ENCODE measurements at regions not wholly inside any gene's neighbourhood (a gene's known extent, or its start where the extent isn't known, plus 50 kb on each side); places are given as distances from the start of the nearest gene placed in this dataset.
"Not testable (repeated sequence)": the region's sequence is repeated elsewhere in the genome, so short reads cannot be mapped to it uniquely, and the experiment has no call there.

GRCh38 chrX:34275699-34276098, 143.6 kb upstream of the FAM47A start:
- no peak for DNase-seq (ENCODE audit: low read depth, low spot score)

DNA sequence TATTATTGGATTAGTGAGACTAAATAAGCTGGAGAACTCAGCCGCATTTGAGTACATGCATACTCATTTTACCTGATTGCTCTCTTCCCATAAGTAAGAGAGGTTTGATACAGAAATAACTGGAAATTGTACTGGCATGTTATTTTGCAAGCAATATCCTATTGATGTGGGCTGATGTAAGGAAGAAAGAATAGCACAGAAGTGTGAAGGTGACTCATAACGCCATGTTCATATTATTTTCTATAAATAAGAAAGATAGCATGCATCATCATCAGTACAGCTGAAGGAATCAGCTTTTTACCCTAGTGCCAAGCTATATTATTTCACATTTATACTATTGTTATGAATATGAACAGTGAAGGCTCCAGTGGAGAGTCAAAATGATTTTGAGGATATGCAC, 138.3 kb upstream of the FAM47A start:
- no peak for DNase-seq (ENCODE audit: low read depth, low spot score)

- DNase-seq (ENCODE audit: low read depth, low spot score), result no peak
Observed at GRCh38 chrX:34238896-34239295, 106.8 kb upstream of the FAM47A start.

GRCh38 chrX:34230156-34230555, 98.0 kb upstream of the FAM47A start:
- not testable (repeated sequence) for DNase-seq (ENCODE audit: low read depth, low spot score)

DNA sequence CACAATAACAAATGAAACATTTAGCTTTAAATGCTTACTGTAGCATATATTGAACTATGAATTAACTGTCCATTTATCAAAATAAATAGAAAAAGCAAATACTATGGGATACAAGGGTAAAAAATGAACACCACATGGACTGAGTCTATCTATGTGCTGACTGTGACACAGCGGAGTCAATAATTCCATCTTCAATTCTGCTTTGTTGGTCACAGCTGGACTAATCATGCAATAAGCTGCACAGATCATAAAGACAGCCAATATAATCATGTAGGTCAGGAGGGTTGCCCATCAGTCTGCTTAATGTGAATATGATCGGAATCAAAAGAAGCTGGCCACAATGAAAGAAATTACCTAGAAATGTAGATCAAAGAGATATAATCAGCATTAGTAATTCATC, 95.7 kb upstream of the FAM47A start:
- no peak for DNase-seq (ENCODE audit: low read depth, low spot score)

DNA sequence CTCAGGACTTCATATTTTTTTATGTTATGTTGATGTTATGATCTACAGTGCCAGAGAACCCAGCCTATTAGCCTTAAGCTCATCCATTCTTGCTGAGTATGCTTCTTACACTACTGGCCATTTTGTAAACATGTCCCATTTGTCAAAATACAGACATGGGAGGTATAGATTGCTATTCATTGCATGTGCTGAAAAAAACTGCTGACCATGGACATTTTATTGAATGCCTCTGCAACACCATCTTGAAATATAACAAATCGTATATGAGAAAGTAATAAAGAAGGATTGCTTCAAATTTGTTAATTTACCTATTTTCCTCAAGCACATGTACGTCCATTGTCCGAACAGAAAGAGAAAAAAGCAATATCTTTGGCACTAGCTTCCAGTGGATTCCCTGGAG, 91.5 kb upstream of the FAM47A start:
- DNase-seq (ENCODE audit: low read depth, low spot score), result no peak

- DNase-seq (ENCODE audit: low read depth, low spot score), result no peak
Observed at GRCh38 chrX:34218063-34218462, 85.9 kb upstream of the FAM47A start.

GRCh38 chrX:34197946-34198345, 65.8 kb upstream of the FAM47A start:
- no peak for DNase-seq (ENCODE audit: low read depth, low spot score)
